PC-9 (cell line): ENCODE measurements at regions not wholly inside any gene's neighbourhood (a gene's known extent, or its start where the extent isn't known, plus 50 kb on each side); places are given as distances from the start of the nearest gene placed in this dataset.

Experiments
- BruUV-seq: library from RNA; stranded (reverse); fragments of 400-500 nt; replicated peaks from 2 replicates; lab custom pipeline; 2021; lab: Mats Ljungman, UMichigan
- CTCF ChIA-PET: fragments of 300-600 bp; sonication (Branson Sonifier 250); formaldehyde crosslinking; loops from one replicate; lab custom pipeline; 2022; ENCODE audit warnings: antibody characterized with exemption; lab: Charles Lee
- POLR2A ChIA-PET: fragments of 300-600 bp; sonication (Branson Sonifier 250); formaldehyde crosslinking; loops from one replicate; lab custom pipeline; 2022; ENCODE audit warnings: antibody characterized with exemption; ENCODE audit not compliant: unreplicated experiment; lab: Charles Lee
- DNase-seq, 2 experiments: peaks; one replicate each; pipeline versions ENCODE4 v3.0.0 to v3.0.0-alpha.2; 2015 to 2022; ENCODE audit warnings: mixed read lengths in 1 of 2
- H2AFZ ChIP-seq: fragments of 200-600 bp; sonication (generic); 2 replicates; pipeline ENCODE4 v1.8.1; 2017; ENCODE audit warnings: antibody characterized with exemption
- H3F3A ChIP-seq: fragments of 200-600 bp; sonication (generic); 2 replicates; pipeline ENCODE4 v1.8.1; 2017; ENCODE audit warnings: antibody characterized with exemption, mild to moderate bottlenecking, low read depth; ENCODE audit not compliant: insufficient read depth
- H3K27ac ChIP-seq: fragments of 200-600 bp; sonication (generic); 2 replicates; pipeline ENCODE4 v1.6.1; 2016; ENCODE audit warnings: mixed run types
- H3K27me3 ChIP-seq: fragments of 200-600 bp; sonication (generic); 2 replicates; pipeline ENCODE4 v1.6.1; 2016; ENCODE audit warnings: low read depth, mixed run types; ENCODE audit not compliant: insufficient read depth
- H3K36me3 ChIP-seq: fragments of 200-600 bp; sonication (generic); 2 replicates; pipeline ENCODE4 v1.6.1; 2016; ENCODE audit warnings: low read depth, mixed run types
- H3K4me1 ChIP-seq: fragments of 200-600 bp; sonication (generic); replicated peaks from 2 replicates; pipeline ENCODE4 v1.6.1; 2016; ENCODE audit warnings: mixed run types; ENCODE audit not compliant: insufficient read depth
- H3K4me2 ChIP-seq: fragments of 200-600 bp; sonication (generic); 2 replicates; pipeline ENCODE4 v1.6.1; 2017; ENCODE audit warnings: mixed run types
- H3K4me3 ChIP-seq: fragments of 200-600 bp; sonication (generic); 2 replicates; pipeline ENCODE4 v1.6.1; 2016; ENCODE audit warnings: mixed run types
- H3K79me2 ChIP-seq: fragments of 200-600 bp; sonication (generic); 2 replicates; pipeline ENCODE4 v1.6.1; 2017; ENCODE audit warnings: low read depth, mixed run types
- H3K9me2 ChIP-seq: fragments of 200-600 bp; sonication (generic); 2 replicates; pipeline ENCODE4 v1.8.1; 2017; ENCODE audit warnings: mild to moderate bottlenecking; ENCODE audit not compliant: insufficient read depth
- H3K9me3 ChIP-seq: fragments of 200-600 bp; sonication (generic); 2 replicates; pipeline ENCODE4 v1.8.1; 2016; ENCODE audit warnings: low read depth; ENCODE audit not compliant: insufficient read depth
- H4K20me1 ChIP-seq: fragments of 200-600 bp; sonication (generic); 2 replicates; pipeline ENCODE4 v1.8.1; 2017; ENCODE audit not compliant: insufficient read depth
- EZH2 ChIP-seq: fragments of 200-600 bp; sonication (generic); IDR thresholded peaks from 2 replicates; pipeline ENCODE4 v1.8.0; 2017; ENCODE audit warnings: antibody characterized with exemption, low read depth
- intact Hi-C: fragments of 100-400 bp; cut with micrococcal nuclease; formaldehyde crosslinking; loops from one replicate; pipeline ENCODE4 v1.10.0; 2022; ENCODE audit not compliant: unreplicated experiment
- TF ChIP-seq, protein P1 (sequence below): fragments of 200-600 bp; sonication (generic); conservative IDR thresholded peaks from 2 replicates; pipeline ENCODE4 v1.6.1; 2017; ENCODE audit warnings: mixed run types, antibody characterized with exemption, mild to moderate bottlenecking, moderate library complexity

DNA sequence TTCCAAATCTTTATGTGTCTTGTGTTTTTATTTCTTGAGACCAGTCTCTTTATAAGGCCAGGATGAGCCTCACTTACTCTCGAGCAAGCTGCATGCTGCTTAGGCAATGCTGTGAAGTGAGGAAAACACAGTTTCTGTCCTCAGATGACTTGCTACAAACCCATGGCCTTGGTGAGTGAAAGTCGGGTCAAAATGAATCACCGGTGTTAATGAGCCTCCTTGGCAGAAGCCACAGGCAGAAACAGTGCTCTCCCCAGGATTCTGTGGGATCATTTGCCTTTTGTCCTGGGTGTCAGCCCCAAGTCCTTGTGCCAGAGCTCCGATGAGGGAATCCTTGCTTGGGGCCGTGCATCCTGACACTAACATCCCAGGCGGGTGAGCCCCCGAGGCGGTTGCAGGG lies 482.5 kb downstream of the QKI start:
- POLR2A ChIA-PET: no interaction called here
- intact Hi-C loops: no loop called here

DNA sequence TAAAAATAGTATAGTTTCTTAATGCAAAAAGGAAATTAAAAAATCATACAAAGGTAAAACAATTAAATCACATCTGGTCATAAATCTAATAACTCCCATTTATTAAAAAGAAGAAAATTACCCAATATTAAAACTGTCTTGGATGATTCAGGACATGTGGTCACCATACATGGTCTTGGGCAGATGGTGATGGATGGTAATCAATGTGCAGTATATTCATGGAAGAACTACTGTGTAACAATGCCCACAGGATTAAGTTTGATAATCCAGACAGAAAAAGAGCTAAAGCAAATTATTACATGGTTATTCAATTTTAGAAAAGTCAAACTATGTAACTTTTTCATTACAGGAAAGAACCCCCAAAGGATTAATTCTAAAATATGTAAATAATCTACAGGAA lies 480.6 kb downstream of the QKI start:
- Histone ChIP-seq H3K27ac (no peak overlapping the region), H3K79me2 (no peaks in the 10 kb centered on the region)
- POLR2A ChIA-PET: no interaction called here

More for the DNA sequence above, 482.5 kb downstream of the QKI start:
- no peaks in the 10 kb centered on the region for H3K36me3 ChIP-seq
- H3K27ac ChIP-seq: no peak overlapping the region
- H3K9me3 ChIP-seq: no peaks in the 10 kb centered on the region
- H3F3A ChIP-seq: no peaks in the 10 kb centered on the region
- peaks cover 59% of the 10 kb centered on the region for H3K27me3 ChIP-seq
- no peaks in the 10 kb centered on the region for H3K4me1 ChIP-seq
- no peak overlapping the region for H3K4me3 ChIP-seq
- TF ChIP-seq, protein P1, sequence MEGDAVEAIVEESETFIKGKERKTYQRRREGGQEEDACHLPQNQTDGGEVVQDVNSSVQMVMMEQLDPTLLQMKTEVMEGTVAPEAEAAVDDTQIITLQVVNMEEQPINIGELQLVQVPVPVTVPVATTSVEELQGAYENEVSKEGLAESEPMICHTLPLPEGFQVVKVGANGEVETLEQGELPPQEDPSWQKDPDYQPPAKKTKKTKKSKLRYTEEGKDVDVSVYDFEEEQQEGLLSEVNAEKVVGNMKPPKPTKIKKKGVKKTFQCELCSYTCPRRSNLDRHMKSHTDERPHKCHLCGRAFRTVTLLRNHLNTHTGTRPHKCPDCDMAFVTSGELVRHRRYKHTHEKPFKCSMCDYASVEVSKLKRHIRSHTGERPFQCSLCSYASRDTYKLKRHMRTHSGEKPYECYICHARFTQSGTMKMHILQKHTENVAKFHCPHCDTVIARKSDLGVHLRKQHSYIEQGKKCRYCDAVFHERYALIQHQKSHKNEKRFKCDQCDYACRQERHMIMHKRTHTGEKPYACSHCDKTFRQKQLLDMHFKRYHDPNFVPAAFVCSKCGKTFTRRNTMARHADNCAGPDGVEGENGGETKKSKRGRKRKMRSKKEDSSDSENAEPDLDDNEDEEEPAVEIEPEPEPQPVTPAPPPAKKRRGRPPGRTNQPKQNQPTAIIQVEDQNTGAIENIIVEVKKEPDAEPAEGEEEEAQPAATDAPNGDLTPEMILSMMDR: no peak
- no peak for TF ChIP-seq EZH2
- CTCF ChIA-PET: no interaction called here
- no peaks in the 10 kb centered on the region for H3K9me2 ChIP-seq
- no peaks in the 10 kb centered on the region for H3K79me2 ChIP-seq
- no peak for DNase-seq
- H4K20me1 ChIP-seq: no peaks in the 10 kb centered on the region
- H3K4me2 ChIP-seq: no peak overlapping the region
- H2AFZ ChIP-seq: no peak overlapping the region
- no TSS peak for BruUV-seq

DNA sequence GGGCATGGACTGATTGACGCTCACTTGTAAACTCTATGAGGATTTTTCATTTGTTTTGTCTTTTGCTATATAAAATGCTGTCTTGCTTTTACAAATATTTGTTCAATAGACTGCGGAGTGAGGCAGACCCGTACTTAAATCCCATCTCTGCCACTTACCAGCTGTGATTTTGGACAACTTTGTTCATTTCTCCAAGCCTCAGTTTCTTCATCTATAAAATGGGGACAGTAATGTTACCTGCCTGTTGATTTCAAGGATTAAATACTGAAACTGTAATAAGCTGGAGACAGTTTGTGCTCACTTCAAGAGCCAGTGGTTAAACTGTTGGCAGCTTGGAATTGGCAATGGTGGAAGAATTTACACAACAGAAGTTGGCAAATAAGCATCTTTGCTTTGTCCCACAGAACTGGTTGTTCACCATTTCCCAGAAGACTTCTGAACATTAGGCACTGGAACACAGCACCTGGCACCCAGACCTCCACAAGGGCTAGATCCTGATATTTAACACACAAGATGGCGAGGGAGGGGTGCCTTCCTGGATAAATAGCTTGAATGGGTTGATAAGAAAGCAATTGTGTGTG lies 479.2 kb downstream of the QKI start:
- Histone ChIP-seq H3K27me3 (peaks cover 28% of the 10 kb centered on the region), H3K4me2 (no peak overlapping the region), H2AFZ (no peak overlapping the region), H3K27ac (no peak overlapping the region), H3K9me3 (no peaks in the 10 kb centered on the region), H3K4me3 (no peak overlapping the region), H3K4me1 (no peaks in the 10 kb centered on the region), H3K36me3 (no peaks in the 10 kb centered on the region), H3F3A (no peaks in the 10 kb centered on the region), H3K79me2 (no peaks in the 10 kb centered on the region), H3K9me2 (no peaks in the 10 kb centered on the region), H4K20me1 (no peaks in the 10 kb centered on the region)
- no peak for TF ChIP-seq EZH2
- TF ChIP-seq, protein P1: no peak
- ChIA-PET POLR2A (no interaction called here), CTCF (no interaction called here)
- BruUV-seq: no TSS peak
- intact Hi-C loops: no loop called here
- no peak for DNase-seq

More for the DNA sequence above, 480.6 kb downstream of the QKI start:
- Histone ChIP-seq H2AFZ (no peak overlapping the region), H3K36me3 (no peaks in the 10 kb centered on the region), H3K4me1 (no peaks in the 10 kb centered on the region), H3K4me2 (no peak overlapping the region), H3K9me2 (no peaks in the 10 kb centered on the region), H3K4me3 (no peak overlapping the region), H3K27me3 (peaks cover 43% of the 10 kb centered on the region), H3F3A (no peaks in the 10 kb centered on the region), H3K9me3 (no peaks in the 10 kb centered on the region), H4K20me1 (no peaks in the 10 kb centered on the region)
- intact Hi-C loops: no loop called here
- no TSS peak for BruUV-seq
- DNase-seq: no peak
- no peak for TF ChIP-seq EZH2
- TF ChIP-seq, protein P1: no peak
- CTCF ChIA-PET: no interaction called here
